Loucy (cell line): ENCODE measurements at regions not wholly inside any gene's neighbourhood (a gene's known extent, or its start where the extent isn't known, plus 50 kb on each side); places are given as distances from the start of the nearest gene placed in this dataset.

Experiments used
- H2AFZ ChIP-seq: fragments of 200-600 bp; sonication (generic); 2 replicates; pipeline ENCODE4 v1.6.0; 2016; ENCODE audit warnings: antibody characterized with exemption, mild to moderate bottlenecking, low read length, moderate library complexity
- H3F3A ChIP-seq: fragments of 200-600 bp; 2 replicates; pipeline ENCODE4 v1.6.0; 2016; ENCODE audit warnings: antibody characterized with exemption, low read depth, mild to moderate bottlenecking
- H3K27me3 ChIP-seq: fragments of 200-600 bp; sonication (generic); 2 replicates; pipeline ENCODE4 v1.6.1; 2014; ENCODE audit warnings: low read length, mild to moderate bottlenecking; ENCODE audit not compliant: insufficient read depth, poor library complexity, severe bottlenecking
- H3K36me3 ChIP-seq: fragments of 200-600 bp; sonication (generic); 2 replicates; pipeline ENCODE4 v1.6.1; 2016; ENCODE audit warnings: low read length; ENCODE audit not compliant: insufficient read depth
- H3K4me1 ChIP-seq: fragments of 200-600 bp; sonication (generic); 2 replicates; pipeline ENCODE4 v1.5.1; 2014; ENCODE audit warnings: low read length, mild to moderate bottlenecking; ENCODE audit not compliant: insufficient read depth, poor library complexity, severe bottlenecking
- H3K4me2 ChIP-seq: fragments of 200-600 bp; sonication (generic); 2 replicates; pipeline ENCODE4 v1.6.0; 2014; ENCODE audit warnings: antibody characterized with exemption, low read length, low read depth, mild to moderate bottlenecking; ENCODE audit not compliant: poor library complexity, severe bottlenecking
- H3K4me3 ChIP-seq: fragments of 200-600 bp; sonication (generic); 2 replicates; pipeline ENCODE4 v1.5.1; 2014; ENCODE audit warnings: low read length, mild to moderate bottlenecking, mixed read lengths; ENCODE audit not compliant: poor library complexity, severe bottlenecking
- H3K79me2 ChIP-seq: fragments of 200-600 bp; sonication (generic); 2 replicates; pipeline ENCODE4 v1.6.1; 2014; ENCODE audit warnings: low read length; ENCODE audit not compliant: insufficient read depth
- H3K9ac ChIP-seq: fragments of 200-600 bp; sonication (generic); 2 replicates; pipeline ENCODE4 v1.6.0; 2014; ENCODE audit warnings: mild to moderate bottlenecking, low read depth, low read length, moderate library complexity; ENCODE audit not compliant: poor library complexity, severe bottlenecking
- H3K9me2 ChIP-seq: fragments of 200-600 bp; sonication (generic); replicated peaks from 2 replicates; pipeline ENCODE4 v1.6.1; 2016; ENCODE audit warnings: low read depth, low read length, mixed read lengths
- H3K9me3 ChIP-seq: fragments of 200-600 bp; sonication (generic); 2 replicates; pipeline ENCODE4 v1.6.1; 2014; ENCODE audit warnings: mild to moderate bottlenecking, antibody characterized with exemption, low read length, low read depth; ENCODE audit not compliant: insufficient read depth
- H4K20me1 ChIP-seq: fragments of 200-600 bp; sonication (generic); 2 replicates; pipeline ENCODE4 v1.6.0; 2014; ENCODE audit warnings: antibody characterized with exemption, low read length, mild to moderate bottlenecking; ENCODE audit not compliant: insufficient read depth, poor library complexity, severe bottlenecking
- CTCF ChIP-seq: fragments of 200-600 bp; sonication (generic); conservative IDR thresholded peaks from 2 replicates; pipeline ENCODE4 v1.5.1; 2014; ENCODE audit warnings: mild to moderate bottlenecking, antibody characterized with exemption, low read length
- EZH2phosphoT487 ChIP-seq: fragments of 200-600 bp; IDR thresholded peaks from 2 replicates; pipeline ENCODE4 v1.6.1; 2018; ENCODE audit warnings: antibody characterized with exemption, mild to moderate bottlenecking, moderate library complexity, borderline replicate concordance

GRCh38 chr2:11932048-11932512 lies 185.6 kb downstream of the LPIN1 start:
- Histone ChIP-seq H3F3A (no peaks in the 10 kb centered on the region), H3K9me2 (no peaks in the 10 kb centered on the region), H4K20me1 (no peaks in the 10 kb centered on the region), H3K27me3 (no peaks in the 10 kb centered on the region), H3K36me3 (no peaks in the 10 kb centered on the region), H3K9me3 (no peaks in the 10 kb centered on the region), H3K4me1 (peaks cover 26% of the 10 kb centered on the region), H2AFZ (peak overlapping the region; percentile 74), H3K9ac (no peak overlapping the region), H3K79me2 (no peaks in the 10 kb centered on the region), H3K4me2 (peak overlapping the region; percentile 0), H3K4me3 (no peak overlapping the region)
- TF ChIP-seq CTCF, result no peak
- TF ChIP-seq EZH2phosphoT487, result no peak

GRCh38 chr2:11932962-11933361 lies 186.5 kb downstream of the LPIN1 start:
- Histone ChIP-seq H2AFZ (no peak overlapping the region), H3K4me2 (no peak overlapping the region), H3K4me3 (no peak overlapping the region), H4K20me1 (no peaks in the 10 kb centered on the region), H3F3A (no peaks in the 10 kb centered on the region), H3K9me3 (no peaks in the 10 kb centered on the region), H3K36me3 (no peaks in the 10 kb centered on the region), H3K27me3 (no peaks in the 10 kb centered on the region), H3K4me1 (peaks cover 26% of the 10 kb centered on the region), H3K79me2 (no peaks in the 10 kb centered on the region), H3K9ac (no peak overlapping the region), H3K9me2 (no peaks in the 10 kb centered on the region)
- TF ChIP-seq CTCF (no peak), EZH2phosphoT487 (no peak)

GRCh38 chr2:11933854-11934253 lies 187.4 kb downstream of the LPIN1 start:
- no peak overlapping the region for H3K9ac ChIP-seq
- no peak for TF ChIP-seq EZH2phosphoT487
- TF ChIP-seq CTCF, result no peak
- no peak overlapping the region; the same call in 1 of the 2 replicates for H2AFZ ChIP-seq
- no peaks in the 10 kb centered on the region for H3K27me3 ChIP-seq
- H3K36me3 ChIP-seq, result no peaks in the 10 kb centered on the region
- no peaks in the 10 kb centered on the region for H3K9me3 ChIP-seq
- H4K20me1 ChIP-seq, result no peaks in the 10 kb centered on the region
- no peaks in the 10 kb centered on the region for H3K9me2 ChIP-seq
- H3K4me3 ChIP-seq, result no peak overlapping the region
- H3K79me2 ChIP-seq, result no peaks in the 10 kb centered on the region
- peaks cover 26% of the 10 kb centered on the region for H3K4me1 ChIP-seq
- no peaks in the 10 kb centered on the region for H3F3A ChIP-seq
- no peak overlapping the region for H3K4me2 ChIP-seq
